ENCODE measurements at regions not wholly inside any gene's neighbourhood (a gene's known extent, or its start where the extent isn't known, plus 50 kb on each side); places are given as distances from the start of the nearest gene placed in this dataset.
"Not testable (repeated sequence)": the region's sequence is repeated elsewhere in the genome, so short reads cannot be mapped to it uniquely, and the experiment has no call there.

GRCh38 chr3:28050885-28051284 lies 190.5 kb upstream of the CMC1 start:
- no peak overlapping the region for H3K4me3 ChIP-seq (replicated peaks; ENCODE audit: low read depth, low read length)
- TF ChIP-seq CTCF (IDR thresholded peaks at IDR 0.05; ENCODE audit: low read length, missing control alignments) = no peak
- peak; percentile 27 for DNase-seq (ENCODE audit: low read depth)

GRCh38 chr3:28053759-28054158 lies 187.7 kb upstream of the CMC1 start:
- no peak for TF ChIP-seq CTCF (IDR thresholded peaks at IDR 0.05; ENCODE audit: low read length, missing control alignments)
- no peak overlapping the region for H3K4me3 ChIP-seq (replicated peaks; ENCODE audit: low read depth, low read length)

GRCh38 chr3:28056806-28057205 lies 184.6 kb upstream of the CMC1 start:
- no peak for TF ChIP-seq CTCF (IDR thresholded peaks at IDR 0.05; ENCODE audit: low read length, missing control alignments)
- no peak overlapping the region for H3K4me3 ChIP-seq (replicated peaks; ENCODE audit: low read depth, low read length)
- DNase-seq (ENCODE audit: low read depth) = no peak

More at GRCh38 chr3:28053759-28054158, 187.7 kb upstream of the CMC1 start:
- peak; percentile 29 for DNase-seq (ENCODE audit: low read depth)

- no peak for TF ChIP-seq CTCF (IDR thresholded peaks at IDR 0.05; ENCODE audit: low read length, missing control alignments)
- H3K4me3 ChIP-seq (replicated peaks; ENCODE audit: low read depth, low read length) = no peak overlapping the region
- DNase-seq (ENCODE audit: low read depth) = no peak
Measured at GRCh38 chr3:28057539-28057938, 183.9 kb upstream of the CMC1 start.

GRCh38 chr3:28059199-28059598 lies 182.2 kb upstream of the CMC1 start:
- DNase-seq (ENCODE audit: low read depth); H3K4me3 ChIP-seq (replicated peaks; ENCODE audit: low read depth, low read length): not testable (repeated sequence)

DNA sequence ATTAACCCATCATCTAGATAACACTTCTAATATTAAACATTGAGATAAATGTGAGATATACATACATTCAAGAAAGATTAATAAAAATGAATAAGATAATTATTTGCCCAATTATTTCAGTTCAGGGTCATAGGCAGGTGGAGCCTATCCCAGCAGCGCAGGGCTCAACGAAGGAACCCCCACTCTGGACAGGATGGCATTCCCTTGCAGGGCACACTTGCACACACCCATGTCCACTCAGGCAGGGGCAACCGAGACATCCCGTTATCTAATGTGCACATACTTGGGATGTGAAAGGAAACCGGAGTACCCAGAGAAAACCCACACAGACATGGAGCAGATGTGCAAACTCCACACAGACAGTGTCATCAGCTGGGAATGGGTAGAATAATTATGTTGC lies 175.4 kb upstream of the CMC1 start:
- no peak for TF ChIP-seq CTCF (IDR thresholded peaks at IDR 0.05; ENCODE audit: low read length, missing control alignments)
- no peak overlapping the region for H3K4me3 ChIP-seq (replicated peaks; ENCODE audit: low read depth, low read length)
- no peak for DNase-seq (ENCODE audit: low read depth)

DNA sequence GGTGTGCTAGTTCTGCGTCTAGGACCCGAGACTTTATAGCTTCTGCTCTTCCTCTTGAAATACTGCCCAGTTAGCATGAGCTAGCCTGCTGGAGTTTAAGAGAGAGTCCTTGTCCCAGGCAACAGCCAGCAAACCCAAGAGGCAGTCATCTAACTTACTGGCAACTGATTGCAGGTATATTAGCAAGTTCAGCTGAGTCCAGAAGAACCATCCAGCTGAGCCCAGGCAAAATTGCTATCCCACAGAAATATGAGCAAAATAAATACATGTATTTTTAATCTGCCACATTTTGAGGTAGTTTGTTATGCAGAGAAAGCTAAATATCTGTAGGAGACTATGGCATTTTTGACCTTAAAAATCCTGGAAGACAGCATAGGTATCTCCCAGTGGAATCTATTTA lies 174.4 kb upstream of the CMC1 start:
- H3K4me3 ChIP-seq (replicated peaks; ENCODE audit: low read depth, low read length) = no peak overlapping the region
- no peak for DNase-seq (ENCODE audit: low read depth)
- TF ChIP-seq CTCF (IDR thresholded peaks at IDR 0.05; ENCODE audit: low read length, missing control alignments) = no peak

DNA sequence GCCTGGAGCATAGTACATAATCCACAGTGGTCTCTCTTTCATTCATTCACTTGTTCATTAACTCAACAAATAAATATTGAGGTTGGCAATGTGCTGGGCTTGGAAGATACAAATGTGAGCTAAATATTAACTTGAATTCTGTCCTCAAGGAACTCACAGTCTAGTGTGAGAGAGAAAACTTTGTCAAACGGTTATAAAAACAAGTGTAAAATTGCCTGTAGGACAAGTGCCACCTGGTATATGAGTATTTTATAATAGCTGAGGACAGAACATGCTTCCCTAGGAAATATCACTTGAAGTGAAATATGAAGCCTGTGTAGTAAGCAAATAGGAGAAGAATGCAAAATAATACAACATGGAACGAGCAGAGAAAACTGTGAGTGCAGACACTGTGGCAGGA lies 173.1 kb upstream of the CMC1 start:
- TF ChIP-seq CTCF (IDR thresholded peaks at IDR 0.05; ENCODE audit: low read length, missing control alignments) = no peak
- DNase-seq (ENCODE audit: low read depth) = no peak
- H3K4me3 ChIP-seq (replicated peaks; ENCODE audit: low read depth, low read length) = no peak overlapping the region

Measured in fibroblast of pulmonary artery (primary cell).